Daoy (cell line): ENCODE measurements at regions not wholly inside any gene's neighbourhood (a gene's known extent, or its start where the extent isn't known, plus 50 kb on each side); places are given as distances from the start of the nearest gene placed in this dataset.

Source experiments
- DNase-seq: peaks from one replicate; pipeline ENCODE4 v3.0.0-alpha.2; 2015; ENCODE audit warnings: low read depth

GRCh38 chr20:40808936-40809335 is 119.9 kb upstream of the MAFB start:
- no peak for DNase-seq

DNA sequence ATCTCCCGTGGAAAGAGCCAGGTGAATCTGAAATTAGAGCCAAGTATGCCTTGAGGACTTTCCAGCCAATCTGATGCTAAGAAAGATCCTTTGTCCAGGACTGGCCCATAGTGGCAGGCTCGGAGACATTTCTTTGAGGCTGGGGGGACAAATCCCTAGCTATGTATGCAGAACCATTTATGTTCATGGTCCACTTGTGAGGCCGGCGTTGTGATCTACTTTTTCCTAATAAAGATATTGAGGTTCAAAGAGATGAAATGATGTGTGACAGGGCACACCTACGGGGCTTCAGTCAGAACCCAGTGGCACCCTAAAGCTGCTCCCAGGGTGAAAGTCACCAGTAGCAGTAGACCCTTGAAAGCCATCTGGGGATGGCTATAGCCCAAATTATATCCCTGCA is 120.3 kb upstream of the MAFB start:
- no peak for DNase-seq

DNA sequence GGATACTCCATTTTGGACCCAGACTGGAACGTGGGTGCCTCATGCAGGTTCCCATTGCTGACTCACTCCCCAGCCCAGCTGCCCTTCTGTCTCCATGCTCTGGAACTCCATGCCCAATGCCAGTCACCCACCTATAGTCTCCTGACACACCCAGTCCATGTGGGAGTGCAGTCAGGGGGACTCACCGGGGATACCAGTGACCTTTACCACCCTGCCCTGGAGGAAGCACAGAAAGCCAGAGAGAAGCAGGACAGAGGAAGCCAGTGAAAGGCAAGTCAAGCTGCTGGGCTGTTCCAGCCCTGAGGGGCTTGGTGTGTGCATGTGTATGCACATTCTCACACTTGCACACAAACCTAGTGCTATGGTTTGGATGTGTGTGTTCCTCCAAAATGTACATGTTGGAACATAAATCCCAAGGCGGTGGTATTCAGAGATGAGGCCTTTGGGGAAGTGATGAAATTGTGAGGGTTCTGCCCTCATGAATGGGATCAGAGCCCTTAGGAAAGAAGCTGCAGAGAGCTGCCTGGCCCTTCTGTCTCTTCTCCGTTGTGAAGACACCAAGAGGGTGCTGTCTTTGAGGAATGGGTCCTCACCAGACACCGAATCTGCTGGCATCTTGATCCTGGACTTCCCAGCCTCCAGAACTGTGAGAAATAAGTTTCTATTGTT is 121.4 kb upstream of the MAFB start:
- no peak for DNase-seq

DNA sequence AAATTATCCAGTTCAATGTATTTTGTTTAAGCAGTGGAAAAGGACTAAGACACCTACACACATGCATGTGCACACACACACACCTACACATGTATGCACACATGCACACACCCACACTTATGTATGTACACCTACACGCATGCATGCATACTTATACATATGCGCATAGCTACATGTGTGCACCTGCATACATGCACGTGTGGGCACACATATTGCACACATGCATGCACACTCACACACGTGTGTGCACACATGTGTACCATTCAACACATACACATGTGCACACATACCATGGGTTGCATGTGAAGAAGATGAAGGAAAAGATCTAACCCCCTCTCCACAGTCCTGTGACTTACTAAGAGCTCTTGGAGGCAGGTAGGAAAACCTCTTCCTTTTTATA is 122.0 kb upstream of the MAFB start:
- DNase-seq = no peak

DNA sequence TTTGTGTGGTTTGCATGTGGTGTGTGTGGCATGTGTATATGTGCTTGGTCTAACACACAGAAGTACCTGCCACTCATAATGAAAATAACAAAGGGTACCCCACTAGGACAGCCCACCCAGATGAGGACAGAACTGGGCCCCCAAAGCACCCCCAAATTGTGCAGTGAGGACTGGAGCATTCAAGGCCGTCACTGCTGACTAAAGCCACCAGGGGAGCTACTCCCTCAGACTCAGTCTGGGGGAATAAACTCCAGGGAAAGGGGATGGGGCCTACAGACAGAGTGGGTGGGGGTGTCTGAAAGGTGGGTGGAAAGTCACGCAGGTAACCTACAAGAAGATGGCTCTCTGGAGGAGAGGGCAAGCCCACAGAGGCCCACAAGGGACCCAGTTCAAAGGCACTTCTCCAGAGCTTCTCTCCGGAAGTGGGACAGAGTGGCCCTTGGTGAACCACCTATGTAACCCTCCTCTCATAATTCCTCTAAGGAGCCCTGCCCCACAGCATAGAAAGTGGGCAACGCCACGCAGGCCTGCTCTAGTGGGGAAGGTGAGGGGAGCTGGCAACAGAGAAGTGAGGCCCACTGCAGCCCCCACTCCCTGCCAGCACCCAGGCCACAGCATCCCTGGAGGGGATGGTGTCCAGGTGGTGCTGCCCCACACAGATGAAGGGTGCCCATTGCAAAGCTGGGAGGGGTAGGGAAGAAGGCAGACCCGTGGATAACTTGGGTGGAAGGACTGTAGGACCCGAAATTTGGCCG is 122.8 kb upstream of the MAFB start:
- DNase-seq = no peak

GRCh38 chr20:40812415-40812925 is 123.4 kb upstream of the MAFB start:
- DNase-seq = no peak

DNA sequence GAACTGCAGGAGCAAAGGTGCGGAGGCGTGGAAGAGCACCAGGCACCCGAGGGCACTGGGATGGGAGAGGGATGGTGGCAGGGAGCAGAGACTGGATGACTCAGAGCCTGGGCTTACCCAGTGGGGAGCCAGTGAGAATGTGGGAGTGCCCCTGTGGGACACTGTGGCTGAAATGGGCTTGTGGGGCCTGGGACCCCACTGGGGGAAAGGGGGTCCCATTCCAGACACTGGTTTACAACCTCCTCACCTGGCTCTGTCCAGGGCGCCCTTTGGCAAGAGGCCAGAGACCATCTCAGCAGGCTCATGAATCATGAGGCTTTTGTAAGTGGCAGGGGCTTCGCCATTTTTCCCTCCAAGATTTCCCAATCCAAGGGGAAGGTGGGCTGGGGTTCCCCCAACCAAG is 124.0 kb upstream of the MAFB start:
- no peak for DNase-seq

DNA sequence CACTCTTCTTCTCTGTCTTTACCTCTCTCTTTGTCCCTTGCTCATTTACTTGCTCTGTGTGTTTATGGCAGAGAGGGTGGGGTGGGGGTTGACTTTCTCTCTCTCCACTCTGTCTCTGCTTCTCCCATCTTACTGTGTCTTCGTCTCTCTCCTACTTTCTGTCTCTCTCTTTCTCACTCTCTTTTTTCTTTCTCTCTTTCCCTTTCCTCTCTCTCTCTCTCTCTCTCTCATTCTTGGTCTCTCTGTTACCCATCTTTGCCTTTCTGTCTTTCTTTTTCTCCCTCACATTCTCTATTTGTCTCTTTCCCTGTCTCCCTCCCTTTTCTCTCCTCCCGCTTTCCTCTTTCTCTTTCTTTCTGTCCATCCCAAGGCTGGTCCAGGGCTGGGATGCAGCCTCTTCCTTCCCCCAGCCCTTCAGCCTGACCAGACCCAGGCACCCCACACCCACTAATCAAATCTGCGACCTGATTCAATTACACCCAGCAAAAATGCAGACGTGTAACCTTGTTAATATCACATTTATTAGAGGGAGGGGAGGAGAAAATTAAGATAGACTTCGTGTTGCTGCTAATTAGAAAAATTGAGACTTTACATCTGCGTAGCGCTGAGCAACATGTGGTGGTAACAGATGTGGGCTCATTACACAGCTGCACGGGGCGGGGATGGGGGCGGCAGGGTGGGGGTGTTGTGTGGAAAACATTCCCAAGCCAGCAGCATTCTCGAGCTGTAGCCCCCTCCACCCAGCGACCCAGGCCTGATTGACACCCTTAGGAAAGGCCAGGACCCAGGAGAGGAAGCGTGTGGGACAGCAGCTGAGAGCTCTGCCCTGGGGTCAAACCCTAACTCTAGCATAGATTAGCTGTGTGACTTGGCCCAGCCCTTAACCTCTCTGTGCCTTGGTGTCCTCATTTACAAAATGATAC is 124.9 kb upstream of the MAFB start:
- DNase-seq = no peak

GRCh38 chr20:40814631-40814960 is 125.6 kb upstream of the MAFB start:
- no peak for DNase-seq

DNA sequence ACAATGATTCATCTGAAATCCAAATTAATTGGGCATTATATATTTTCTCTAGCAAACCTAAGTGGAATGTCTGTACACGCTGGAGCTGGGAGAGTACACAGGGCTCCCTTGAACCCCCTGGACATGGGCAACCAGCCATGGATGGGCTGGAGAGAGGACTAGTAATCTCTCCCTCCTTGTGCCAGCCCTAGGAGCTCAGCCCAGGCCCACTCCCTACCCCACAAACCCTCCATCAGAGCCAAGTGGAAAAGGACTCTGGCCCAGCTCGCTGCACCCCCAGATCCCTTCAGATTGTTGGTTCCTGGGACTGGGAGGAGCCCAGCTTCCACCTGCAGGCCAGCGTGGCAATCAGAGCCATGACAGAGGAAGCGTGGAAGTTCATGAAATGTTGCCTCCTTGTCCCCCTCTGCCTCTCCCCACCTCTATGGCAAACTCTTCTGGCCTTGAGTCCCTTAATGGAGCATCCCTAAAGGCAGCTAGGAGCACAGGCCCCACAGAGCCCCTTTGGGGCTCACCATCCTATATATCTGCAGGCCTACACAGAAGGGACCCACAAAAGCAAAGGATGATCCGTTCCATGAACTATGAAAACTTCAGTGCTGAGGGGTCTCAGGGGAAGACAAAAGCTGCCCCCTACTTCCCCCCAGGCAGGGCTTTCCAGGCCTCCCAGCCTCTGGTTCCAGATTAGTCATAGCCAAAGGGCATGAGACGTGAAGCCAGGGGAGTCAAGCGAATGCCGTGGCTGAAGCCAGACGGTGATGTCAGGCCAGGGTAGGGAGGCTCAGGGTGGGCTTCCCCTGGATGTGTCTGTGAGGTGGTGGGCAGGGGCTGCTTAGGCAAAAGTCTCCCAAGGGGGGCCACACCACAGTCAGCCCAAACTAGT is 126.4 kb upstream of the MAFB start:
- DNase-seq = no peak

- no peak for DNase-seq
Observed at GRCh38 chr20:40816039-40816352, 127.0 kb upstream of the MAFB start.

DNA sequence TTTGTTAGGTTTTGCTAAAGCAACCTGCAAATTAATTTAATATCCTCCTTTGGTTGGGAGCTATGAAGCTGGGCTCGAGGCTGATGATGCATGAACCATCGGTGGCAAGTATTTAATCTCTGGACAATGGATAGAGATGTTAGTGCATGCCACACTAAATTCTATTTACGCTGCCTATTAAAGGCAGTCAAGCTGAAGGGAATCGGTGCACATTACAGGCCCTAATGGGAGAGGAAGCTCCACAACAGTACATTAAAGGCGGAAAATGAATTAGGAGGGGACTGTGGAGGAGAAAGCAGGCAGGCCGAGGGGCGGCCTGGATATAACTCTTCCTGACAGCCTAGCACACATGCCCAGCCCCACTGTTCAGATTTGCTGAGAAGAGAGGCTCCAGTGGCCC is 132.4 kb upstream of the MAFB start:
- DNase-seq = no peak

- no peak for DNase-seq
Observed at GRCh38 chr20:40826699-40827098, 137.7 kb upstream of the MAFB start.

DNA sequence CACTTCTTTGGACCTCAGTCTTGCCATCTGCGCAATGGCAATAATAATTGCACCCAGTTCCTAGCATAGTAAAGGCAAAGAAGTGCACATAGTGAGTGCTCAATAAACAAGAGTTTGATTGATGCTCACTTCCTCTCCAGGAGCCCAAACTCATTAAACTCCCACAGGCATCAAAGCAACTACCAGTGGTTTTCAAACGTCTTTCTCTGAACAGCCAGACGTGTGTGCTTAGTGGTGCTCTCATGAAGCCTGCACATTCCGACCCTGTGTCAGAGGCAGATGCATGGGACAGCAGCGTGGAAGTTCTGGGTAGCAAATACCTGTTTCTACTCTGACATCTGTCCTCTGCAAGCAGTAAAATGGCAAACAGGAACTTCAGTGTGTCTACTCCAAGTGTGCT is 146.3 kb upstream of the MAFB start:
- no peak for DNase-seq

GRCh38 chr20:40838509-40838908 is 149.5 kb upstream of the MAFB start:
- DNase-seq = no peak

GRCh38 chr20:40843251-40843650 is 154.2 kb upstream of the MAFB start:
- DNase-seq = no peak

DNA sequence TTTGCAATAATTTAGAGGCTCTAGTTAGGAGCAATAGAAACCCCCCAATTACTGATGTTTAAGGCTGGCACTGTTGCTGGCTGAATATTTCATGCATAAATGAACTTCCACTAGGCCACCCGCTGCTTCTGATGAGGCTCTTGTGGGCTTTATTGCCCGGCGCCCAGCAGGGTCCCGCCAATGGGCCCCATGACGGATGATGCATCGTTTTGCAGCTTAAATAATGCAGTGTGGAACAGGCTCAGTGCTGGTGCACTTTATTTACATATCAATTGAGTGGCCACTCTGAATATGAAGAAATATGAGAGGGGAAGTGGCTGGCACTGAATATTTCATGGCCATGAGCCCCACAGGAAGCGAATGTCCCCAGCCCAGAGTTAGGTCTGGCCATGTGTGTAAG is 155.3 kb upstream of the MAFB start:
- no peak for DNase-seq

DNA sequence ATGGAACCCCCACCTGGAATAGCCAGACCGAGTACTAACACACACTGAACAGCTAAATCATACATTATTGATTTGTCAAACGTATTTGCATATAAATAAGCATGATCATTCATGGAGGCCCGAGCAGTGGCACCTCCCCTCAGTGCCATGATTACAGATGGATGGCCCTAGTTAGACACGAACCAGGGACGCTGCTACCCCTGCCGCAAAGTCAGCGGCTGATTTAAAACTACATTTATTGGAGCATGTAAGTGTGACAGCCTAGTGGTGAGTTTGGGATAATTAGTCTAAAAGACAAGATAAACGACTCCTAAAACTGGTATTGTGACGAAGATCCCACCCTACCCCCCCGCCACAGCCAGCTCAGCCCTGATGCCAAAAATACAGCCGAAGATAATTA is 159.1 kb upstream of the MAFB start:
- DNase-seq = no peak

- DNase-seq = no peak
Observed at GRCh38 chr20:40848526-40848925, 159.5 kb upstream of the MAFB start.

- no peak for DNase-seq
Observed at GRCh38 chr20:40849456-40849855, 160.4 kb upstream of the MAFB start.

DNA sequence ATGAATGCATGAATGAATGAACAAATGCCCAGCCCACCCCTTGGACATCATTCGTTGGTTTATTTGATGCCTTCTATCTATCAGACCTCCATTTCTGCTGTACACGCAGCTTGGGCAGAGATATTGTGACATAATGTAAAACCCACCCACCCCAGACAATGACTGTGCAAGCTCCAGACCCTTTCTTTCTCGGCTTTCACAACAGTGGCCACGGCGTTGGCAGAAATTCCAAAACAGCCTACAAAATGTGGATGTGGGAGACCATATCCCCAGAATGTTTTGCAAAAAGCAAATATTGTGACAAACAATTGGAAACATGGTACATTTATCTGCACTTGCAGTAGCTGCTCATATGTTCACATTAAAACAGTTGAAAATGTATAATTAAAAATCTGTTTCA is 162.0 kb upstream of the MAFB start:
- DNase-seq = no peak

DNA sequence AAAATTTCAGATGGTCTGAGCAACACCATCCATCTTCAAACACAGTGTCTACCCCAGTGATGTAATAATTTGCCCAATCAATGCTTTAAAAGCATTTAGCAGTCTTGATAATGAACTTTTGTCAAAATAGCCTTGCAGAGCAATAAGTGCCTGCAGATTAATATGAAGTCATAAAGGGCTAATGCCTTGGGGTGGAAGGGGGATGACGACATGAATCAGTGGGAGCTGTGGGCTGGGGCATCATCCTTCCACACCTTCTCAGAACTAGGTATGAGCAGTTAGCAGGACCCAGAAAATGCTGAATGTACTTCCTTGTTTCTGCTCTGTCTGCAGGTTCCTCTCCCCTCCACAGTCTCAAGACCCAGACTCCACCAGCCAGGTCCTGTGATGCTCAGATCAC is 166.2 kb upstream of the MAFB start:
- DNase-seq = no peak
